SIG-M5 treated with dmso at 0.1 percent for 504 hours (cell line): ENCODE measurements at regions not wholly inside any gene's neighbourhood (a gene's known extent, or its start where the extent isn't known, plus 50 kb on each side); places are given as distances from the start of the nearest gene placed in this dataset.

Source experiments
- DNase-seq: peaks from one replicate; lab custom pipeline; 2025; ENCODE audit not compliant: unreplicated experiment; lab: John Stamatoyannopoulos, UW

- no peak for DNase-seq
Observed at GRCh38 chr7:17679458-17679857, 260.8 kb downstream of the SNX13 start.

- no peak for DNase-seq
Observed at GRCh38 chr7:17680026-17680425, 260.3 kb downstream of the SNX13 start.

GRCh38 chr7:17680943-17681351 is 259.3 kb downstream of the SNX13 start:
- DNase-seq: peak; percentile 19

- no peak for DNase-seq
Observed at GRCh38 chr7:17681965-17682364, 258.3 kb downstream of the SNX13 start.

GRCh38 chr7:17682586-17682985 is 257.7 kb downstream of the SNX13 start:
- DNase-seq: no peak

- no peak for DNase-seq
Observed at GRCh38 chr7:17685141-17685540, 255.2 kb downstream of the SNX13 start.

GRCh38 chr7:17687361-17687760 is 252.9 kb downstream of the SNX13 start:
- DNase-seq: no peak

- no peak for DNase-seq
Observed at GRCh38 chr7:17689361-17689902, 250.9 kb downstream of the SNX13 start.

- peak; percentile 93 for DNase-seq
Observed at GRCh38 chr7:17690030-17690429, 250.3 kb downstream of the SNX13 start.

- DNase-seq: peak; percentile 93
Observed at GRCh38 chr7:17696422-17696821, 243.9 kb downstream of the SNX13 start.

GRCh38 chr7:17697128-17697881 is 243.0 kb downstream of the SNX13 start:
- no peak for DNase-seq

GRCh38 chr7:17699696-17700095 is 240.6 kb downstream of the SNX13 start:
- DNase-seq: no peak

GRCh38 chr7:17700138-17700537 is 240.2 kb downstream of the SNX13 start:
- no peak for DNase-seq

GRCh38 chr7:17706275-17706674 is 234.0 kb downstream of the SNX13 start:
- peak; percentile 6 for DNase-seq

GRCh38 chr7:17706734-17707133 is 233.6 kb downstream of the SNX13 start:
- peak; percentile 68 for DNase-seq

GRCh38 chr7:17709127-17709526 is 231.2 kb downstream of the SNX13 start:
- no peak for DNase-seq

GRCh38 chr7:17709599-17709998 is 230.7 kb downstream of the SNX13 start:
- DNase-seq: no peak

GRCh38 chr7:17710312-17710711 is 230.0 kb downstream of the SNX13 start:
- no peak for DNase-seq

- no peak for DNase-seq
Observed at GRCh38 chr7:17713584-17713983, 226.7 kb downstream of the SNX13 start.

- no peak for DNase-seq
Observed at GRCh38 chr7:17716816-17717215, 223.5 kb downstream of the SNX13 start.

GRCh38 chr7:17719998-17720397 is 220.3 kb downstream of the SNX13 start:
- no peak for DNase-seq

- DNase-seq: no peak
Observed at GRCh38 chr7:17721736-17722285, 218.5 kb downstream of the SNX13 start.

- DNase-seq: no peak
Observed at GRCh38 chr7:17722798-17723197, 217.5 kb downstream of the SNX13 start.
